Endothelial cell of umbilical vein (primary cell): ENCODE measurements at regions not wholly inside any gene's neighbourhood (a gene's known extent, or its start where the extent isn't known, plus 50 kb on each side); places are given as distances from the start of the nearest gene placed in this dataset.

Experiments
- BruUV-seq: library from RNA; stranded (reverse); fragments of 400-500 nt; replicated peaks from 2 replicates; lab custom pipeline; 2021; lab: Mats Ljungman, UMichigan
- CTCF ChIA-PET: fragments of 300-600, 350-600 bp; sonication (Branson Sonifier 250); formaldehyde crosslinking; loops from one replicate; lab custom pipeline; 2021; ENCODE audit warnings: antibody characterized with exemption, inconsistent platforms; lab: Charles Lee
- POLR2A ChIA-PET: fragments of 300-600, 350-600 bp; sonication (Branson Sonifier 250); formaldehyde crosslinking; loops from one replicate; lab custom pipeline; 2021; ENCODE audit warnings: antibody characterized with exemption, inconsistent platforms; lab: Charles Lee
- DNase-seq: peaks from one replicate; pipeline ENCODE4 v3.0.0-alpha.2; 2011; ENCODE audit warnings: low read depth, low spot score
- FAIRE-seq: peaks from 2 replicates; lab custom pipeline; 2011; peaks lifted over from hg19 to GRCh38; lab: Jason Lieb, UNC
- H2AFZ ChIP-seq: 2 replicates; pipeline ENCODE4 v1.6.0; 2012; ENCODE audit warnings: low read depth, low read length, control low read depth, inconsistent platforms
- H3K27ac ChIP-seq: 2 replicates; pipeline ENCODE4 v1.5.1; 2011; ENCODE audit warnings: low read depth, mild to moderate bottlenecking, control low read depth, low read length, moderate library complexity; ENCODE audit not compliant: insufficient read depth
- H3K27me3 ChIP-seq, 2 experiments: 2 replicates each; pipeline versions ENCODE4 v1.6.0 to v1.6.1; 2011; ENCODE audit warnings: low read length in 2 of 2, mixed read lengths in 1 of 2; ENCODE audit not compliant: control insufficient read depth in 2 of 2, insufficient read depth in 2 of 2
- H3K36me3 ChIP-seq, 2 experiments: 2 replicates in 1 of 2; 3 replicates in 1 of 2; pipeline ENCODE4 v1.5.1; 2011; ENCODE audit warnings: low read length in 2 of 2, mild to moderate bottlenecking in 1 of 2, moderate library complexity in 1 of 2; ENCODE audit not compliant: control insufficient read depth in 2 of 2, insufficient read depth in 2 of 2; ENCODE audit errors: extremely low read depth in 1 of 2
- H3K4me1 ChIP-seq: 3 replicates; pipeline ENCODE4 v1.5.1; 2011; ENCODE audit warnings: mild to moderate bottlenecking, low read length; ENCODE audit not compliant: control insufficient read depth, insufficient read depth; ENCODE audit errors: extremely low read depth
- H3K4me2 ChIP-seq: 2 replicates; pipeline ENCODE4 v1.6.1; 2011; ENCODE audit warnings: low read length, control low read depth, mixed read lengths; ENCODE audit not compliant: insufficient read depth
- H3K4me3 ChIP-seq, 3 experiments: fragments of 200-600 bp in 1 of 3; sonication (generic), shearing (Covaris generic) in 1 of 3; replicated peaks in 1 of 3; 2 replicates each; pipeline ENCODE4 v1.5.1; 2011 to 2016; ENCODE audit warnings: control low read depth in 3 of 3, low read length in 3 of 3, mild to moderate bottlenecking in 2 of 3, inconsistent platforms in 1 of 3, low read depth in 1 of 3, moderate library complexity in 1 of 3; ENCODE audit not compliant: insufficient read depth in 1 of 3
- H3K79me2 ChIP-seq: 2 replicates; pipeline ENCODE4 v1.6.0; 2012; ENCODE audit warnings: low read length, inconsistent platforms; ENCODE audit not compliant: control insufficient read depth, insufficient read depth
- H3K9ac ChIP-seq: replicated peaks from 2 replicates; pipeline ENCODE3; 2011; ENCODE audit warnings: low read length, control low read depth; ENCODE audit not compliant: insufficient read depth; ENCODE audit errors: extremely low read depth
- H3K9me1 ChIP-seq: replicated peaks from 3 replicates; pipeline ENCODE4 v1.6.0; 2011; ENCODE audit warnings: mild to moderate bottlenecking, low read length; ENCODE audit not compliant: control insufficient read depth, insufficient read depth; ENCODE audit errors: extremely low read depth
- H3K9me3 ChIP-seq: replicated peaks from 2 replicates; pipeline ENCODE4 v1.5.1; 2012; ENCODE audit warnings: low read length, inconsistent platforms; ENCODE audit not compliant: control insufficient read depth, insufficient read depth
- H4K20me1 ChIP-seq: replicated peaks from 2 replicates; pipeline ENCODE3; 2011; ENCODE audit warnings: mild to moderate bottlenecking, low read length; ENCODE audit not compliant: control insufficient read depth, insufficient read depth; ENCODE audit errors: extremely low read depth
- CTCF ChIP-seq, 2 donors: IDR thresholded peaks; 1 replicate in 1 of 2; 2 replicates in 1 of 2; pipeline ENCODE4 v1.5.1; 2011; ENCODE audit warnings: low read length in 2 of 2, mild to moderate bottlenecking in 2 of 2, moderate library complexity in 2 of 2, control low read depth in 1 of 2, inconsistent platforms in 1 of 2, low read depth in 1 of 2; ENCODE audit not compliant: insufficient read depth in 1 of 2; ENCODE audit errors: extremely low read depth in 1 of 2
- EZH2 ChIP-seq: IDR thresholded peaks from 2 replicates; pipeline ENCODE4 v1.6.1; 2012; ENCODE audit warnings: borderline replicate concordance, low read depth, mild to moderate bottlenecking, moderate library complexity, low read length, inconsistent platforms; ENCODE audit not compliant: severe bottlenecking
- FOS ChIP-seq: IDR thresholded peaks from 2 replicates; pipeline ENCODE4 v1.6.1; 2011; ENCODE audit warnings: mild to moderate bottlenecking, low read length, moderate library complexity, borderline replicate concordance; ENCODE audit not compliant: insufficient read depth
- GATA2 ChIP-seq: IDR thresholded peaks from 2 replicates; pipeline ENCODE4 v1.7.0; 2011; ENCODE audit warnings: low read depth, mild to moderate bottlenecking, moderate library complexity, mixed read lengths, low read length; ENCODE audit not compliant: insufficient read length, insufficient read depth
- JUN ChIP-seq: IDR thresholded peaks from 2 replicates; pipeline ENCODE4 v1.6.1; 2011; ENCODE audit warnings: borderline replicate concordance, low read depth; ENCODE audit not compliant: insufficient read length, insufficient read depth
- MAX ChIP-seq: IDR thresholded peaks from 2 replicates; pipeline ENCODE4 v1.6.1; 2011; ENCODE audit not compliant: insufficient read depth, insufficient read length
- MYC ChIP-seq: IDR thresholded peaks from one replicate; pipeline ENCODE4 v1.6.1; 2011; ENCODE audit warnings: mild to moderate bottlenecking, low read depth, low read length
- POLR2A ChIP-seq: IDR thresholded peaks from 2 replicates; pipeline ENCODE4 v1.6.1; 2012; ENCODE audit warnings: low read depth, mild to moderate bottlenecking, control low read depth, low read length
- POLR2AphosphoS5 ChIP-seq: IDR thresholded peaks from 2 replicates; pipeline ENCODE4 v1.6.1; 2012; ENCODE audit warnings: low read depth, mild to moderate bottlenecking, control low read depth, low read length, moderate library complexity; ENCODE audit not compliant: insufficient read depth
- dilution Hi-C: fragments of 300-500 bp; cut with MboI; formaldehyde crosslinking; loops from one replicate; pipeline ENCODE4 v1.15.0; 2019; ENCODE audit warnings: low sequenced_read_pairs; ENCODE audit not compliant: extremely low pct_ligation_motif_present
- intact Hi-C: fragments of 100-400 bp; cut with micrococcal nuclease; formaldehyde crosslinking; loops from one replicate; pipeline ENCODE4 v1.10.0; 2022

GRCh38 chr17:27367121-27367981 lies 73.4 kb downstream of the WSB1 start:
- DNase-seq (no peak), FAIRE-seq (no peak)
- Histone ChIP-seq H3K4me1 (no peaks in the 10 kb centered on the region), H3K27me3 (no peaks in the 10 kb centered on the region), H3K4me2 (no peak overlapping the region), H3K4me3 (no peak overlapping the region), H3K79me2 (no peaks in the 10 kb centered on the region), H3K27ac (no peak overlapping the region), H3K36me3 (no peaks in the 10 kb centered on the region), H3K9me3 (no peaks in the 10 kb centered on the region), H2AFZ (no peak overlapping the region), H4K20me1 (no peaks in the 10 kb centered on the region), H3K9me1 (no peaks in the 10 kb centered on the region), H3K9ac (no peak overlapping the region)
- CTCF ChIA-PET = no interaction called here
- intact Hi-C loops = no loop called here
- BruUV-seq = no TSS peak
- TF ChIP-seq GATA2 = no peak
- no peak for TF ChIP-seq FOS
- TF ChIP-seq MYC = no peak
- no peak for TF ChIP-seq JUN
- TF ChIP-seq CTCF (IDR thresholded peaks at IDR 0.05; ENCODE audit: extremely low read depth in 1 of 2, insufficient read depth in 1 of 2, low read depth in 1 of 2, low read length in 2 of 2) = no peak
- no peak for TF ChIP-seq EZH2
- no peak for TF ChIP-seq POLR2A
- TF ChIP-seq POLR2AphosphoS5 = no peak
- TF ChIP-seq MAX = no peak
- dilution Hi-C loops = no loop called here
- POLR2A ChIA-PET = no interaction called here
